ENCODE measurements at regions not wholly inside any gene's neighbourhood (a gene's known extent, or its start where the extent isn't known, plus 50 kb on each side); places are given as distances from the start of the nearest gene placed in this dataset.
"Not testable (repeated sequence)": the region's sequence is repeated elsewhere in the genome, so short reads cannot be mapped to it uniquely, and the experiment has no call there.

GRCh38 chr5:41995193-41995592 lies 70.1 kb downstream of the FBXO4 start:
- TF ChIP-seq CTCF (IDR thresholded peaks at IDR 0.05) (no peak), POLR2AphosphoS5 (IDR thresholded peaks at IDR 0.05) (no peak), POLR2A (IDR thresholded peaks at IDR 0.05) (no peak)
- Histone ChIP-seq H3K4me3 (no peak overlapping the region), H3K27me3 (replicated peaks; ENCODE audit: insufficient read depth) (no peaks in the 10 kb centered on the region), H3K27ac (no peak overlapping the region), H3K36me3 (no peaks in the 10 kb centered on the region), H3K9me3 (no peaks in the 10 kb centered on the region), H3K4me1 (replicated peaks) (no peaks in the 10 kb centered on the region)
- no peak for DNase-seq (ENCODE audit: low spot score)
- intact Hi-C loops (cut with DNase I), result no loop called here
- WGBS, result 100% methylated on average over 3 of the region's 3 CpGs

GRCh38 chr5:42001673-42002072 lies 76.6 kb downstream of the FBXO4 start:
- Histone ChIP-seq H3K9me3 (no peaks in the 10 kb centered on the region), H3K4me1 (replicated peaks) (no peaks in the 10 kb centered on the region), H3K27ac (no peak overlapping the region), H3K36me3 (no peaks in the 10 kb centered on the region), H3K4me3 (no peak overlapping the region), H3K27me3 (replicated peaks; ENCODE audit: insufficient read depth) (no peaks in the 10 kb centered on the region)
- intact Hi-C loops (cut with DNase I), result loop anchor here (10.0 kb wide), 1 partner anchor 763 kb away; no protein-coding TSS in a partner anchor
- no peak for DNase-seq (ENCODE audit: low spot score)
- WGBS, result 93% methylated on average over 6 of the region's 6 CpGs
- TF ChIP-seq CTCF (IDR thresholded peaks at IDR 0.05) (no peak), POLR2A (IDR thresholded peaks at IDR 0.05) (no peak), POLR2AphosphoS5 (IDR thresholded peaks at IDR 0.05) (no peak)

- not testable (repeated sequence) for H3K4me3 ChIP-seq; H3K27me3 ChIP-seq (replicated peaks; ENCODE audit: insufficient read depth); H3K27ac ChIP-seq; H3K36me3 ChIP-seq; H3K4me1 ChIP-seq (replicated peaks); H3K9me3 ChIP-seq; DNase-seq (ENCODE audit: low spot score)
- WGBS, result 92% methylated on average over 4 of the region's 4 CpGs
- intact Hi-C loops (cut with DNase I), result loop anchor here (10.0 kb wide), 1 partner anchor 761 kb away; no protein-coding TSS in a partner anchor
Observed at GRCh38 chr5:42003852-42004251, 78.8 kb downstream of the FBXO4 start.

- intact Hi-C loops (cut with DNase I), result loop anchor here (10.0 kb wide), 1 partner anchor 759 kb away; no protein-coding TSS in a partner anchor
Observed at GRCh38 chr5:42005561-42006153, 80.6 kb downstream of the FBXO4 start.

GRCh38 chr5:42013561-42013960 lies 88.5 kb downstream of the FBXO4 start:
- Histone ChIP-seq H3K9me3 (no peaks in the 10 kb centered on the region), H3K27ac (no peak overlapping the region), H3K4me3 (no peak overlapping the region), H3K27me3 (replicated peaks; ENCODE audit: insufficient read depth) (no peaks in the 10 kb centered on the region), H3K36me3 (no peaks in the 10 kb centered on the region), H3K4me1 (replicated peaks) (no peaks in the 10 kb centered on the region)
- DNase-seq (ENCODE audit: low spot score), result peak; percentile 15
- 31% methylated on average over 5 of the region's 5 CpGs for WGBS
- no peak for TF ChIP-seq CTCF (IDR thresholded peaks at IDR 0.05)
- TF ChIP-seq POLR2AphosphoS5 (IDR thresholded peaks at IDR 0.05), result peak; percentile 27
- intact Hi-C loops (cut with DNase I), result no loop called here

More at GRCh38 chr5:42005561-42006153, 80.6 kb downstream of the FBXO4 start:
- DNase-seq (ENCODE audit: low spot score), result no peak
- Histone ChIP-seq H3K27ac (no peak overlapping the region), H3K9me3 (no peaks in the 10 kb centered on the region), H3K36me3 (no peaks in the 10 kb centered on the region), H3K4me1 (replicated peaks) (no peaks in the 10 kb centered on the region), H3K4me3 (no peak overlapping the region), H3K27me3 (replicated peaks; ENCODE audit: insufficient read depth) (no peaks in the 10 kb centered on the region)
- TF ChIP-seq CTCF (IDR thresholded peaks at IDR 0.05), result peak; percentile 29 to 68 (median 63)
- TF ChIP-seq POLR2AphosphoS5 (IDR thresholded peaks at IDR 0.05), result no peak
- no peak for TF ChIP-seq POLR2A (IDR thresholded peaks at IDR 0.05)
- 38% methylated on average over 1 of the region's 1 CpG for WGBS
